Endothelial cell of umbilical vein (primary cell): ENCODE measurements at regions not wholly inside any gene's neighbourhood (a gene's known extent, or its start where the extent isn't known, plus 50 kb on each side); places are given as distances from the start of the nearest gene placed in this dataset.

ENCODE experiments used
- BruUV-seq: library from RNA; stranded (reverse); fragments of 400-500 nt; replicated peaks from 2 replicates; lab custom pipeline; 2021; lab: Mats Ljungman, UMichigan
- CTCF ChIA-PET: fragments of 300-600, 350-600 bp; sonication (Branson Sonifier 250); formaldehyde crosslinking; loops from one replicate; lab custom pipeline; 2021; ENCODE audit warnings: antibody characterized with exemption, inconsistent platforms; lab: Charles Lee
- POLR2A ChIA-PET: fragments of 300-600, 350-600 bp; sonication (Branson Sonifier 250); formaldehyde crosslinking; loops from one replicate; lab custom pipeline; 2021; ENCODE audit warnings: antibody characterized with exemption, inconsistent platforms; lab: Charles Lee
- DNase-seq: peaks from one replicate; pipeline ENCODE4 v3.0.0-alpha.2; 2011; ENCODE audit warnings: low read depth, low spot score
- FAIRE-seq: peaks from 2 replicates; lab custom pipeline; 2011; peaks lifted over from hg19 to GRCh38; lab: Jason Lieb, UNC
- H2AFZ ChIP-seq: 2 replicates; pipeline ENCODE4 v1.6.0; 2012; ENCODE audit warnings: low read depth, low read length, control low read depth, inconsistent platforms
- H3K27ac ChIP-seq: 2 replicates; pipeline ENCODE4 v1.5.1; 2011; ENCODE audit warnings: low read depth, mild to moderate bottlenecking, control low read depth, low read length, moderate library complexity; ENCODE audit not compliant: insufficient read depth
- H3K27me3 ChIP-seq, 2 experiments: 2 replicates each; pipeline versions ENCODE4 v1.6.0 to v1.6.1; 2011; ENCODE audit warnings: low read length in 2 of 2, mixed read lengths in 1 of 2; ENCODE audit not compliant: control insufficient read depth in 2 of 2, insufficient read depth in 2 of 2
- H3K36me3 ChIP-seq, 2 experiments: 2 replicates in 1 of 2; 3 replicates in 1 of 2; pipeline ENCODE4 v1.5.1; 2011; ENCODE audit warnings: low read length in 2 of 2, mild to moderate bottlenecking in 1 of 2, moderate library complexity in 1 of 2; ENCODE audit not compliant: control insufficient read depth in 2 of 2, insufficient read depth in 2 of 2; ENCODE audit errors: extremely low read depth in 1 of 2
- H3K4me1 ChIP-seq: 3 replicates; pipeline ENCODE4 v1.5.1; 2011; ENCODE audit warnings: mild to moderate bottlenecking, low read length; ENCODE audit not compliant: control insufficient read depth, insufficient read depth; ENCODE audit errors: extremely low read depth
- H3K4me2 ChIP-seq: 2 replicates; pipeline ENCODE4 v1.6.1; 2011; ENCODE audit warnings: low read length, control low read depth, mixed read lengths; ENCODE audit not compliant: insufficient read depth
- H3K4me3 ChIP-seq, 3 experiments: fragments of 200-600 bp in 1 of 3; sonication (generic), shearing (Covaris generic) in 1 of 3; replicated peaks in 1 of 3; 2 replicates each; pipeline ENCODE4 v1.5.1; 2011 to 2016; ENCODE audit warnings: control low read depth in 3 of 3, low read length in 3 of 3, mild to moderate bottlenecking in 2 of 3, inconsistent platforms in 1 of 3, low read depth in 1 of 3, moderate library complexity in 1 of 3; ENCODE audit not compliant: insufficient read depth in 1 of 3
- H3K79me2 ChIP-seq: 2 replicates; pipeline ENCODE4 v1.6.0; 2012; ENCODE audit warnings: low read length, inconsistent platforms; ENCODE audit not compliant: control insufficient read depth, insufficient read depth
- H3K9ac ChIP-seq: replicated peaks from 2 replicates; pipeline ENCODE3; 2011; ENCODE audit warnings: low read length, control low read depth; ENCODE audit not compliant: insufficient read depth; ENCODE audit errors: extremely low read depth
- H3K9me1 ChIP-seq: replicated peaks from 3 replicates; pipeline ENCODE4 v1.6.0; 2011; ENCODE audit warnings: mild to moderate bottlenecking, low read length; ENCODE audit not compliant: control insufficient read depth, insufficient read depth; ENCODE audit errors: extremely low read depth
- H3K9me3 ChIP-seq: replicated peaks from 2 replicates; pipeline ENCODE4 v1.5.1; 2012; ENCODE audit warnings: low read length, inconsistent platforms; ENCODE audit not compliant: control insufficient read depth, insufficient read depth
- H4K20me1 ChIP-seq: replicated peaks from 2 replicates; pipeline ENCODE3; 2011; ENCODE audit warnings: mild to moderate bottlenecking, low read length; ENCODE audit not compliant: control insufficient read depth, insufficient read depth; ENCODE audit errors: extremely low read depth
- EZH2 ChIP-seq: IDR thresholded peaks from 2 replicates; pipeline ENCODE4 v1.6.1; 2012; ENCODE audit warnings: borderline replicate concordance, low read depth, mild to moderate bottlenecking, moderate library complexity, low read length, inconsistent platforms; ENCODE audit not compliant: severe bottlenecking
- FOS ChIP-seq: IDR thresholded peaks from 2 replicates; pipeline ENCODE4 v1.6.1; 2011; ENCODE audit warnings: mild to moderate bottlenecking, low read length, moderate library complexity, borderline replicate concordance; ENCODE audit not compliant: insufficient read depth
- GATA2 ChIP-seq: IDR thresholded peaks from 2 replicates; pipeline ENCODE4 v1.7.0; 2011; ENCODE audit warnings: low read depth, mild to moderate bottlenecking, moderate library complexity, mixed read lengths, low read length; ENCODE audit not compliant: insufficient read length, insufficient read depth
- JUN ChIP-seq: IDR thresholded peaks from 2 replicates; pipeline ENCODE4 v1.6.1; 2011; ENCODE audit warnings: borderline replicate concordance, low read depth; ENCODE audit not compliant: insufficient read length, insufficient read depth
- MYC ChIP-seq: IDR thresholded peaks from one replicate; pipeline ENCODE4 v1.6.1; 2011; ENCODE audit warnings: mild to moderate bottlenecking, low read depth, low read length
- POLR2AphosphoS5 ChIP-seq: IDR thresholded peaks from 2 replicates; pipeline ENCODE4 v1.6.1; 2012; ENCODE audit warnings: low read depth, mild to moderate bottlenecking, control low read depth, low read length, moderate library complexity; ENCODE audit not compliant: insufficient read depth
- dilution Hi-C: fragments of 300-500 bp; cut with MboI; formaldehyde crosslinking; loops from one replicate; pipeline ENCODE4 v1.15.0; 2019; ENCODE audit warnings: low sequenced_read_pairs; ENCODE audit not compliant: extremely low pct_ligation_motif_present
- intact Hi-C: fragments of 100-400 bp; cut with micrococcal nuclease; formaldehyde crosslinking; loops from one replicate; pipeline ENCODE4 v1.10.0; 2022
- TF ChIP-seq, protein P1 (sequence below), 2 donors: IDR thresholded peaks; 1 replicate in 1 of 2; 2 replicates in 1 of 2; pipeline ENCODE4 v1.5.1; 2011; ENCODE audit warnings: low read length in 2 of 2, mild to moderate bottlenecking in 2 of 2, moderate library complexity in 2 of 2, control low read depth in 1 of 2, inconsistent platforms in 1 of 2, low read depth in 1 of 2; ENCODE audit not compliant: insufficient read depth in 1 of 2; ENCODE audit errors: extremely low read depth in 1 of 2
- TF ChIP-seq, protein P2 (sequence below): IDR thresholded peaks from 2 replicates; pipeline ENCODE4 v1.6.1; 2011; ENCODE audit not compliant: insufficient read depth, insufficient read length

DNA sequence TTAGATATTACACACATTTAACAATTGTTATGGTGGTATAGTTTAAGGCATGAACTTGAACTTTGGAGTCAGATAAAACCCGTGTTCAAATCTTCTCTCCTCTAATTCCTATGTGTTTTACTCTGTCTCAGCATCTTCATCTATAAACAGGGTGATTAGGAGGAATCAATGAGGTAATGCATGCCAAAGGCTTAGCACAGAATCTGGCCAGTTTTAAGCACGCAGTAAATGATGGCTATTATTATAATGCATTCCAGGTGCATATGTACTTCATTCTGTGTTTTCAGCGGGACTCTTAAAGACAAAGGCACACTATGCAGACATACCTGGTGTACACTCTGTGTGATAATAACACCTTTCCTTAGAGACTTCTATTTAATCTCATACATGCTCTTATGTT is 88.0 kb upstream of the FRY start:
- no TSS peak for BruUV-seq
- intact Hi-C loops: no loop called here
- Histone ChIP-seq H3K9me1 (no peaks in the 10 kb centered on the region), H3K4me2 (no peak overlapping the region), H4K20me1 (no peaks in the 10 kb centered on the region), H3K4me3 (no peak overlapping the region), H3K36me3 (no peaks in the 10 kb centered on the region), H3K9me3 (no peaks in the 10 kb centered on the region), H3K79me2 (no peaks in the 10 kb centered on the region), H3K27ac (no peak overlapping the region), H3K9ac (no peak overlapping the region), H3K4me1 (no peaks in the 10 kb centered on the region), H2AFZ (no peak overlapping the region), H3K27me3 (peaks cover 0 to 2% of the 10 kb centered on the region in 2 experiments)
- ChIA-PET CTCF (no interaction called here), POLR2A (no interaction called here)
- TF ChIP-seq MYC (no peak), EZH2 (no peak), POLR2AphosphoS5 (no peak), GATA2 (no peak), FOS (no peak), JUN (no peak)
- TF ChIP-seq, protein P1, sequence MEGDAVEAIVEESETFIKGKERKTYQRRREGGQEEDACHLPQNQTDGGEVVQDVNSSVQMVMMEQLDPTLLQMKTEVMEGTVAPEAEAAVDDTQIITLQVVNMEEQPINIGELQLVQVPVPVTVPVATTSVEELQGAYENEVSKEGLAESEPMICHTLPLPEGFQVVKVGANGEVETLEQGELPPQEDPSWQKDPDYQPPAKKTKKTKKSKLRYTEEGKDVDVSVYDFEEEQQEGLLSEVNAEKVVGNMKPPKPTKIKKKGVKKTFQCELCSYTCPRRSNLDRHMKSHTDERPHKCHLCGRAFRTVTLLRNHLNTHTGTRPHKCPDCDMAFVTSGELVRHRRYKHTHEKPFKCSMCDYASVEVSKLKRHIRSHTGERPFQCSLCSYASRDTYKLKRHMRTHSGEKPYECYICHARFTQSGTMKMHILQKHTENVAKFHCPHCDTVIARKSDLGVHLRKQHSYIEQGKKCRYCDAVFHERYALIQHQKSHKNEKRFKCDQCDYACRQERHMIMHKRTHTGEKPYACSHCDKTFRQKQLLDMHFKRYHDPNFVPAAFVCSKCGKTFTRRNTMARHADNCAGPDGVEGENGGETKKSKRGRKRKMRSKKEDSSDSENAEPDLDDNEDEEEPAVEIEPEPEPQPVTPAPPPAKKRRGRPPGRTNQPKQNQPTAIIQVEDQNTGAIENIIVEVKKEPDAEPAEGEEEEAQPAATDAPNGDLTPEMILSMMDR (IDR thresholded peaks at IDR 0.05; ENCODE audit: extremely low read depth in 1 of 2, insufficient read depth in 1 of 2, low read depth in 1 of 2, low read length in 2 of 2): no peak
- TF ChIP-seq, protein P2, sequence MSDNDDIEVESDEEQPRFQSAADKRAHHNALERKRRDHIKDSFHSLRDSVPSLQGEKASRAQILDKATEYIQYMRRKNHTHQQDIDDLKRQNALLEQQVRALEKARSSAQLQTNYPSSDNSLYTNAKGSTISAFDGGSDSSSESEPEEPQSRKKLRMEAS: no peak
- dilution Hi-C loops: no loop called here
- DNase-seq: no peak
- no peak for FAIRE-seq
